ENCODE measurements at regions not wholly inside any gene's neighbourhood (a gene's known extent, or its start where the extent isn't known, plus 50 kb on each side); places are given as distances from the start of the nearest gene placed in this dataset.

GRCh38 chr9:106593201-106593600 is 269.8 kb upstream of the ZNF462 start:
- no peak overlapping the region for H3K4me3 ChIP-seq
- H3K4me1 ChIP-seq (replicated peaks in 1 of 2) = peaks cover 0 to 7% of the 10 kb centered on the region in 2 donors
- ATAC-seq (replicated peaks in 6 of 8) = no peak
- no peak overlapping the region for H3K27ac ChIP-seq
- WGBS, 10 experiments = 19 to 93% (median 83%) methylated on average over 2 to 7 of the region's 7 CpGs; no CpG with 5 or more reads in 1 of the 10 experiments
- in situ Hi-C loops (cut with MboI; ENCODE audit: low pct_unique_long_range_greater_than_20kb in 2 of 9, low sequenced_read_pairs in 9 of 9, unreplicated experiment in 9 of 9) = loop anchor here in 1 of 9 experiments (25.0 kb wide), 1 partner anchor 94 kb away; no protein-coding TSS in a partner anchor

GRCh38 chr9:106596984-106597383 is 266.0 kb upstream of the ZNF462 start:
- WGBS, 10 experiments = 0 to 100% (median 46%) methylated on average over 1 to 4 of the region's 4 CpGs; no CpG with 5 or more reads in 2 of the 10 experiments
- in situ Hi-C loops (cut with MboI; ENCODE audit: low pct_unique_long_range_greater_than_20kb in 2 of 9, low sequenced_read_pairs in 9 of 9, unreplicated experiment in 9 of 9) = loop anchor here in 1 of 9 experiments (25.0 kb wide), 1 partner anchor 90 kb away; no protein-coding TSS in a partner anchor
- no peak for ATAC-seq (replicated peaks in 6 of 8)
- Histone ChIP-seq H3K4me1 (replicated peaks in 1 of 2) (peaks cover 0 to 5% of the 10 kb centered on the region in 2 donors), H3K27ac (no peak overlapping the region), H3K4me3 (no peak overlapping the region)

- ATAC-seq (replicated peaks in 6 of 8) = peak in 3 of 8 experiments; percentile 14 to 32 (median 25)
- Histone ChIP-seq H3K4me1 (replicated peaks in 1 of 2) (peaks cover 3 to 10% of the 10 kb centered on the region in 2 donors), H3K27ac (no peak overlapping the region), H3K4me3 (no peak overlapping the region)
- WGBS, 10 experiments = 32 to 100% (median 81%) methylated on average over 1 to 4 of the region's 4 CpGs; no CpG with 5 or more reads in 2 of the 10 experiments
- in situ Hi-C loops (cut with MboI; ENCODE audit: low pct_unique_long_range_greater_than_20kb in 2 of 9, low sequenced_read_pairs in 9 of 9, unreplicated experiment in 9 of 9) = no loop called here
Observed at GRCh38 chr9:106600955-106601560, 261.9 kb upstream of the ZNF462 start.

GRCh38 chr9:106602344-106602743 is 260.6 kb upstream of the ZNF462 start:
- WGBS, 10 experiments = 0 to 100% (median 30%) methylated on average over 1 of the region's 1 CpG; no CpG with 5 or more reads in 4 of the 10 experiments
- in situ Hi-C loops (cut with MboI; ENCODE audit: low pct_unique_long_range_greater_than_20kb in 2 of 9, low sequenced_read_pairs in 9 of 9, unreplicated experiment in 9 of 9) = no loop called here
- H3K4me1 ChIP-seq (replicated peaks in 1 of 2) = peaks cover 3 to 10% of the 10 kb centered on the region in 2 donors
- ATAC-seq (replicated peaks in 6 of 8) = no peak
- no peak overlapping the region for H3K4me3 ChIP-seq
- H3K27ac ChIP-seq = no peak overlapping the region

- in situ Hi-C loops (cut with MboI; ENCODE audit: low pct_unique_long_range_greater_than_20kb in 2 of 9, low sequenced_read_pairs in 9 of 9, unreplicated experiment in 9 of 9) = no loop called here
Observed at GRCh38 chr9:106613250-106613737, 249.7 kb upstream of the ZNF462 start.

DNA sequence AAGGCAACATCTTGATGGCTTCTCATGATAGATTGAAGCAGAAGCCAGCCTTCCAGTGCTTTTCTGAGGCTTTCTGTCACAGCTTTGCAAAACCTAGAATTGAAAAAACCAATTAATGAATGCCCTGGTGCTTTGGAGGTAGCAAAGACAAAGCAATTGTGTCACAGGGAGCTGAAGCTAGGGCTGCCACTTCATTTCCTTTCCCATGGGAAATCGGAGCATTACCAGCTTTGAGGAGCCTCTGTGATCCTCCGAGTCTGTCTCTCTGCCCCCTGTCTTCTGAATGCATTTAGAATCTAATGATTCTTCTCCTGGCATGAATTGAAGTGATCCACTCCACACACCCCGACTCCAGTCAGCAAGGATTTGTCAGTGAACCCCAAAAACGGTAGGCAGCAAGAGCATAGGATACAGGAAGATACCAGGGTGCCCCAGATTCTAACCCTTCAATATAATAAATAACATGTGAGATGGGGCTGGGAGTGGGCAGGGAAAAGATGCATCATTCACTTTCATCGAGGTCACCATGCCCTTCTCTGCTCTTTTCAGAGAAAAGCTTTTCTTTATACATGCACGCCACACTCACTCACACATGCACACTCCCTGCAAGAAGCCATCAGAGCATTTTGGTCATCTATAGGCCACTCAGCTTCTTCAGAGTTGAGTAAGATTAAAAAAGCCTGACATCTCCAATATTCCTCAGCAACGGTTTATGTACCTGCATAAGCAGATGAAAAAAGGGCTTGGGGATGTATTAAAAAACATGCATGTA is 247.7 kb upstream of the ZNF462 start:
- peaks cover 28 to 43% of the 10 kb centered on the region in 2 donors for H3K4me1 ChIP-seq (replicated peaks in 1 of 2)
- 0 to 74% (median 40%) methylated on average over 1 to 6 of the region's 7 CpGs; no CpG with 5 or more reads in 2 of the 10 experiments for WGBS, 10 experiments
- H3K27ac ChIP-seq = peak overlapping the region; percentile 60 to 93
- no peak overlapping the region for H3K4me3 ChIP-seq
- in situ Hi-C loops (cut with MboI; ENCODE audit: low pct_unique_long_range_greater_than_20kb in 2 of 9, low sequenced_read_pairs in 9 of 9, unreplicated experiment in 9 of 9) = no loop called here
- ATAC-seq (replicated peaks in 6 of 8) = peak in 5 of 8 experiments; percentile 62 to 80 (median 65)

More at GRCh38 chr9:106613250-106613737, 249.7 kb upstream of the ZNF462 start:
- ATAC-seq (replicated peaks in 6 of 8) = no peak
- no peak overlapping the region for H3K27ac ChIP-seq
- no peak overlapping the region for H3K4me3 ChIP-seq
- 6 to 100% (median 86%) methylated on average over 1 to 3 of the region's 3 CpGs; no CpG with 5 or more reads in 1 of the 10 experiments for WGBS, 10 experiments
- peaks cover 28 to 34% of the 10 kb centered on the region in 2 donors for H3K4me1 ChIP-seq (replicated peaks in 1 of 2)

DNA sequence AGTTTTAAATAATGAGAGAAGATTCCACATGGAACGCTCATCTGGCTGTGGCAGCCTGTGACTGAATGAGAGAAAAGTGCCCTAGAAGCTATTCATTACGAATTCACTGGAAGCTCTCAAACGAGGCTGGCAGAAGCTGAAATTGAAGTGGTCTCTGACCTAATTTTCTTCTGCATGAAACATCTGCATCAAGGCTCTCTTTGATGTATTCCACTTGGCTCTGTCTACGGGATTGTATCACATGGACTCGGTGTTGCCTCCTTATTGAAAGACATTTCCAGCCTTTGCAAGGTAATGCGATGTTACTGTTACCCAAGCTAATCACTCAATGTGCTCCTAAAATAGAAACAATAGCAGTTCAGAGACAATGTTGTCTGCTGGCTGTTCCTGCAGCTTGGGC is 246.9 kb upstream of the ZNF462 start:
- WGBS, 10 experiments = 0 to 53% (median 23%) methylated on average over 1 to 5 of the region's 6 CpGs; no CpG with 5 or more reads in 2 of the 10 experiments
- H3K4me3 ChIP-seq = peak overlapping the region in 1 of 5 donors; percentile 11
- H3K27ac ChIP-seq = peak overlapping the region; percentile 0 to 93

GRCh38 chr9:106616851-106617345 is 246.1 kb upstream of the ZNF462 start:
- whole genome bisulfite sequencing, 10 experiments = 27 to 100% (median 69%) methylated on average over 1 to 7 of the region's 7 CpGs; no CpG with 5 or more reads in 1 of the 10 experiments
- Histone ChIP-seq H3K4me1 (replicated peaks in 1 of 2) (peaks cover 41 to 59% of the 10 kb centered on the region in 2 donors), H3K4me3 (peak overlapping the region in 1 of 5 donors; percentile 11), H3K27ac (peak overlapping the region in 1 of 2 donors; percentile 93)
- ATAC-seq (replicated peaks in 6 of 8) = no peak
- in situ Hi-C loops (cut with MboI; ENCODE audit: low pct_unique_long_range_greater_than_20kb in 2 of 9, low sequenced_read_pairs in 9 of 9, unreplicated experiment in 9 of 9) = no loop called here

More for the DNA sequence above, 246.9 kb upstream of the ZNF462 start:
- in situ Hi-C loops (cut with MboI; ENCODE audit: low pct_unique_long_range_greater_than_20kb in 2 of 9, low sequenced_read_pairs in 9 of 9, unreplicated experiment in 9 of 9) = no loop called here
- H3K4me1 ChIP-seq (replicated peaks in 1 of 2) = peaks cover 35 to 50% of the 10 kb centered on the region in 2 donors
- ATAC-seq (replicated peaks in 6 of 8) = peak in 5 of 8 experiments; percentile 57 to 77 (median 69)

- Histone ChIP-seq H3K4me3 (no peak overlapping the region), H3K4me1 (replicated peaks in 1 of 2) (peaks cover 46 to 61% of the 10 kb centered on the region in 2 donors), H3K27ac (no peak overlapping the region)
- 0 to 100% (median 100%) methylated on average over 1 of the region's 1 CpG; no CpG with 5 or more reads in 5 of the 10 experiments for WGBS, 10 experiments
- no peak for ATAC-seq (replicated peaks in 6 of 8)
- in situ Hi-C loops (cut with MboI; ENCODE audit: low pct_unique_long_range_greater_than_20kb in 2 of 9, low sequenced_read_pairs in 9 of 9, unreplicated experiment in 9 of 9) = no loop called here
Observed at GRCh38 chr9:106619211-106619610, 243.8 kb upstream of the ZNF462 start.

DNA sequence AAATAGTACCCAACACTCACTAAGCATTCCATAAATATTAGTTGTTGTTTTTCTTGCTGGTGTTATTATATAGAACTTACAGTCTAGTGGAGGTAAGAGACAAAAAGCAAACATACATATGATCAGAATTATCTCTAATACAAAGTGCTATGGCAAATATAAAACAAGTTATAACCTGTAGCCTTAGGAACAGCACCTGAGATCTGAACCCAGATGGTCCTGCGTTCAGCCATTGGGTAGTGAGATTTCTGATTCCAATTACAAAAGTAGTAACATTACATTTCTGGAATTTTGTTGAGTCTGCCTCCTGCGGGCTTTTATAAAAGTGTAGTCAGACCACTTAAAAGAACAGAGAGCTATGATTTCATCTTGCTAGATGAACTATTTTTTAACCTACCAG is 242.9 kb upstream of the ZNF462 start:
- Histone ChIP-seq H3K4me1 (replicated peaks in 1 of 2) (peaks cover 39 to 52% of the 10 kb centered on the region in 2 donors), H3K4me3 (no peak overlapping the region), H3K27ac (no peak overlapping the region)
- ATAC-seq (replicated peaks in 6 of 8) = no peak
- in situ Hi-C loops (cut with MboI; ENCODE audit: low pct_unique_long_range_greater_than_20kb in 2 of 9, low sequenced_read_pairs in 9 of 9, unreplicated experiment in 9 of 9) = no loop called here
- 6 to 95% (median 65%) methylated on average over 1 to 2 of the region's 2 CpGs; no CpG with 5 or more reads in 2 of the 10 experiments for WGBS, 10 experiments

- peak in 5 of 8 experiments; percentile 58 to 73 (median 61) for ATAC-seq (replicated peaks in 6 of 8)
- in situ Hi-C loops (cut with MboI; ENCODE audit: low pct_unique_long_range_greater_than_20kb in 2 of 9, low sequenced_read_pairs in 9 of 9, unreplicated experiment in 9 of 9) = no loop called here
- Histone ChIP-seq H3K27ac (peak overlapping the region; percentile 86 to 87), H3K4me1 (replicated peaks in 1 of 2) (peaks cover 31 to 44% of the 10 kb centered on the region in 2 donors), H3K4me3 (peak overlapping the region in 4 of 5 donors; percentile 8 to 23 (median 11))
- WGBS, 10 experiments = 0 to 33% (median 21%) methylated on average over 1 to 3 of the region's 4 CpGs; no CpG with 5 or more reads in 3 of the 10 experiments
Observed at GRCh38 chr9:106620866-106621265, 242.1 kb upstream of the ZNF462 start.

DNA sequence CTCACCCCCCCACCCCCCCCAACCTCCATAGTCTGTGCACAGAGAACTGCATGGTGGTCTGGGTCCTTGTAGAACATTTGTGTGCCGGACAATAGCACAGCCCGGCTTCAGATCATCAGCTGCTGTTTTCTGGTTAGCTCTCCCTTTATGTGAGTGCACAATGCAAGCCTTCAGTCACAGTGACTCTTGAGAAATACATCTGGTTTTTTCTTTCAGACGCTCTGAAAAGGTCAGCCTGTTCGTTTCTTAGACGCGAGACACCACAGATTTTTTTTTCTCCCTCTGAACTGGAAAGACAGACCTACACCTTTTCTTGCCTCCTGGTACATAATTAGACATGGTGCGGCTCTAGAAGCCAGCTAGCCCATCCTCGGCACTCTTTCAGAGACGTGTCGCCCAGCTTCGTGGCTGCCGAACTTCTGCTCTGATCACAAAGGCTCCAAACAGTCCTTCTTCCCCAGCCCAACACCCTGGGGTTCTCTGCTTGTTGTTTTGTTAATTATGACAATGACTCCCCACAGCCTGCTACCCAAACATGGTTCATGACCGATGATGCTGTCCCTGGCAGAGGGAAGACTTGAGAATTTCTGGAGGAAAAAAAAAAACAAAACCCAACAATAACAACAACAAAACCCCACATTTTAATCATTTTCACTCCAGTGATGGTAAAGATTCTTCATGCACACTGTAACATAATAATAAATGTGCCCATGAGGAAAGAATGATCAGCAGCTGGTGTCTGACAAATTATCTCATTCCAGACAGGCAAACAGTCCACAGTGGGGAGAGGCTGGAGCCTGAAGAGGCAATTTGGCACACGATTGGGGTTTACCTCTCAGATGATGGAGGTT is 241.4 kb upstream of the ZNF462 start:
- peak in 5 of 8 experiments; percentile 78 to 89 (median 85) for ATAC-seq (replicated peaks in 6 of 8)
- peak overlapping the region in 4 of 5 donors; percentile 9 to 23 (median 11) for H3K4me3 ChIP-seq
- in situ Hi-C loops (cut with MboI; ENCODE audit: low pct_unique_long_range_greater_than_20kb in 2 of 9, low sequenced_read_pairs in 9 of 9, unreplicated experiment in 9 of 9) = no loop called here
- H3K27ac ChIP-seq = peak overlapping the region; percentile 86 to 87
- 0 to 36% (median 1%) methylated on average over 1 to 11 of the region's 14 CpGs; no CpG with 5 or more reads in 2 of the 10 experiments for WGBS, 10 experiments
- H3K4me1 ChIP-seq (replicated peaks in 1 of 2) = peaks cover 24 to 40% of the 10 kb centered on the region in 2 donors

Measured in motor neuron (in vitro differentiated cells).